ENCODE measurements at regions not wholly inside any gene's neighbourhood (a gene's known extent, or its start where the extent isn't known, plus 50 kb on each side); places are given as distances from the start of the nearest gene placed in this dataset.
"Not testable (repeated sequence)": the region's sequence is repeated elsewhere in the genome, so short reads cannot be mapped to it uniquely, and the experiment has no call there.

- not testable (repeated sequence) for DNase-seq (ENCODE audit: low read depth in 4 of 4, low spot score in 2 of 4)
Measured at GRCh38 chr17:22129920-22130319, 437.6 kb downstream of the KCNJ18 start.

GRCh38 chr17:22131740-22132139 lies 439.4 kb downstream of the KCNJ18 start:
- DNase-seq (ENCODE audit: low read depth in 4 of 4, low spot score in 2 of 4): no peak

- no peak for DNase-seq (ENCODE audit: low read depth in 4 of 4, low spot score in 2 of 4)
Measured at GRCh38 chr17:22138861-22139469, 446.6 kb downstream of the KCNJ18 start.

- no peak for DNase-seq (ENCODE audit: low read depth in 4 of 4, low spot score in 2 of 4)
Measured at GRCh38 chr17:22142091-22142490, 449.8 kb downstream of the KCNJ18 start.

- no peak for DNase-seq (ENCODE audit: low read depth in 4 of 4, low spot score in 2 of 4)
Measured at GRCh38 chr17:22145605-22146178, 453.4 kb downstream of the KCNJ18 start.

- DNase-seq (ENCODE audit: low read depth in 4 of 4, low spot score in 2 of 4): no peak
Measured at GRCh38 chr17:22158364-22158763, 466.0 kb downstream of the KCNJ18 start.

GRCh38 chr17:22161376-22161775 lies 469.1 kb downstream of the KCNJ18 start:
- DNase-seq (ENCODE audit: low read depth in 4 of 4, low spot score in 2 of 4): no peak

GRCh38 chr17:22171631-22172030 lies 479.3 kb downstream of the KCNJ18 start:
- no peak for DNase-seq (ENCODE audit: low read depth in 4 of 4, low spot score in 2 of 4)

- no peak for DNase-seq (ENCODE audit: low read depth in 4 of 4, low spot score in 2 of 4)
Measured at GRCh38 chr17:22193113-22193512, 500.8 kb downstream of the KCNJ18 start.

- DNase-seq (ENCODE audit: low read depth in 4 of 4, low spot score in 2 of 4): not testable (repeated sequence)
Measured at GRCh38 chr17:22200187-22200586, 507.9 kb downstream of the KCNJ18 start.

- no peak for DNase-seq (ENCODE audit: low read depth in 4 of 4, low spot score in 2 of 4)
Measured at GRCh38 chr17:22202702-22203101, 510.4 kb downstream of the KCNJ18 start.

- no peak for DNase-seq (ENCODE audit: low read depth in 4 of 4, low spot score in 2 of 4)
Measured at GRCh38 chr17:22203208-22203715, 510.9 kb downstream of the KCNJ18 start.

GRCh38 chr17:22204076-22204475 lies 511.8 kb downstream of the KCNJ18 start:
- DNase-seq (ENCODE audit: low read depth in 4 of 4, low spot score in 2 of 4): not testable (repeated sequence)

- not testable (repeated sequence) for DNase-seq (ENCODE audit: low read depth in 4 of 4, low spot score in 2 of 4)
Measured at GRCh38 chr17:22210212-22210611, 517.9 kb downstream of the KCNJ18 start.

- not testable (repeated sequence) for DNase-seq (ENCODE audit: low read depth in 4 of 4, low spot score in 2 of 4)
Measured at GRCh38 chr17:22213169-22213568, 520.8 kb downstream of the KCNJ18 start.

- no peak for DNase-seq (ENCODE audit: low read depth in 4 of 4, low spot score in 2 of 4)
Measured at GRCh38 chr17:22217135-22217534, 524.8 kb downstream of the KCNJ18 start.

GRCh38 chr17:22221344-22221743 lies 529.0 kb downstream of the KCNJ18 start:
- no peak for DNase-seq (ENCODE audit: low read depth in 4 of 4, low spot score in 2 of 4)

GRCh38 chr17:22226477-22226876 lies 534.2 kb downstream of the KCNJ18 start:
- not testable (repeated sequence) for DNase-seq (ENCODE audit: low read depth in 4 of 4, low spot score in 2 of 4)

- not testable (repeated sequence) for DNase-seq (ENCODE audit: low read depth in 4 of 4, low spot score in 2 of 4)
Measured at GRCh38 chr17:22226932-22227331, 534.6 kb downstream of the KCNJ18 start.

GRCh38 chr17:22227699-22228553 lies 535.6 kb downstream of the KCNJ18 start:
- DNase-seq (ENCODE audit: low read depth in 4 of 4, low spot score in 2 of 4): not testable (repeated sequence)

- DNase-seq (ENCODE audit: low read depth in 4 of 4, low spot score in 2 of 4): not testable (repeated sequence)
Measured at GRCh38 chr17:22229821-22230220, 537.5 kb downstream of the KCNJ18 start.
